ENCODE measurements at regions not wholly inside any gene's neighbourhood (a gene's known extent, or its start where the extent isn't known, plus 50 kb on each side); places are given as distances from the start of the nearest gene placed in this dataset.

DNA sequence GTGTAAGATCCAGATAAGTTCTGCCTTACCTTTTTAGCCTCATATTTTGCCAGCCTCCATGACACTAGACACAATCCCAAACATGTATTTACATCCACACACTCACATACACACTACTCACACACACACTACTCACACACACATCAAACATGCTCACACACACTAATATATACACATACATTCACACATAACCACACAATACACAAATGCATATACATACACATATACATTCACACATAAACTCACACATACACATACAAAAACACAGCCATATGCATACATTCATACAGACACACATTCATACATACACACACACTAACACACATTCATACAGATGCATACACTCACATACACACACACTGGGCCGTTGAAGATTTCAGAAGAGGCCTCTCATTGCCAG lies 109.5 kb downstream of the MAIP1 start:
- no peak overlapping the region for H3K4me2 ChIP-seq (ENCODE audit: insufficient read depth, low read length)
- no peaks in the 10 kb centered on the region for H3K36me3 ChIP-seq (ENCODE audit: control insufficient read depth in 2 of 2, extremely low read depth in 1 of 2, insufficient read depth in 2 of 2, low read length in 2 of 2)
- no peaks in the 10 kb centered on the region for H3K4me1 ChIP-seq (ENCODE audit: control insufficient read depth, extremely low read depth, insufficient read depth, low read length)
- H3K4me3 ChIP-seq (replicated peaks in 1 of 3; ENCODE audit: insufficient read depth in 1 of 3, low read depth in 1 of 3, low read length in 3 of 3) = no peak overlapping the region
- no peak overlapping the region for H3K27ac ChIP-seq (ENCODE audit: insufficient read depth, low read depth, low read length)
- BruUV-seq (replicated peaks) = no TSS peak
- intact Hi-C loops (cut with micrococcal nuclease) (no loop called here), dilution Hi-C loops (cut with MboI; ENCODE audit: extremely low pct_ligation_motif_present, low sequenced_read_pairs) (no loop called here)
- H3K27me3 ChIP-seq (ENCODE audit: control insufficient read depth in 2 of 2, insufficient read depth in 2 of 2, low read length in 2 of 2) = peaks cover 0 to 5% of the 10 kb centered on the region in 2 experiments
- FAIRE-seq (no peak), DNase-seq (ENCODE audit: low read depth, low spot score) (no peak)
- H3K9ac ChIP-seq (replicated peaks; ENCODE audit: extremely low read depth, insufficient read depth, low read length) = no peak overlapping the region
- H4K20me1 ChIP-seq (replicated peaks; ENCODE audit: control insufficient read depth, extremely low read depth, insufficient read depth, low read length) = no peaks in the 10 kb centered on the region
- H3K9me1 ChIP-seq (replicated peaks; ENCODE audit: control insufficient read depth, extremely low read depth, insufficient read depth, low read length) = no peaks in the 10 kb centered on the region
- ChIA-PET CTCF (no interaction called here), POLR2A (no interaction called here)
- no peaks in the 10 kb centered on the region for H3K79me2 ChIP-seq (ENCODE audit: control insufficient read depth, insufficient read depth, low read length)
- H3K9me3 ChIP-seq (replicated peaks; ENCODE audit: control insufficient read depth, insufficient read depth, low read length) = no peaks in the 10 kb centered on the region
- TF ChIP-seq JUN (IDR thresholded peaks at IDR 0.05; ENCODE audit: borderline replicate concordance, insufficient read depth, insufficient read length, low read depth) = no peak
- no peak for TF ChIP-seq EZH2 (IDR thresholded peaks at IDR 0.05; ENCODE audit: borderline replicate concordance, low read depth, low read length, severe bottlenecking)
- no peak for TF ChIP-seq MYC (IDR thresholded peaks at IDR 0.05; ENCODE audit: low read depth, low read length)
- TF ChIP-seq, protein P1, sequence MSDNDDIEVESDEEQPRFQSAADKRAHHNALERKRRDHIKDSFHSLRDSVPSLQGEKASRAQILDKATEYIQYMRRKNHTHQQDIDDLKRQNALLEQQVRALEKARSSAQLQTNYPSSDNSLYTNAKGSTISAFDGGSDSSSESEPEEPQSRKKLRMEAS (IDR thresholded peaks at IDR 0.05; ENCODE audit: insufficient read depth, insufficient read length) = no peak
- no peak overlapping the region for H2AFZ ChIP-seq (ENCODE audit: low read depth, low read length)

DNA sequence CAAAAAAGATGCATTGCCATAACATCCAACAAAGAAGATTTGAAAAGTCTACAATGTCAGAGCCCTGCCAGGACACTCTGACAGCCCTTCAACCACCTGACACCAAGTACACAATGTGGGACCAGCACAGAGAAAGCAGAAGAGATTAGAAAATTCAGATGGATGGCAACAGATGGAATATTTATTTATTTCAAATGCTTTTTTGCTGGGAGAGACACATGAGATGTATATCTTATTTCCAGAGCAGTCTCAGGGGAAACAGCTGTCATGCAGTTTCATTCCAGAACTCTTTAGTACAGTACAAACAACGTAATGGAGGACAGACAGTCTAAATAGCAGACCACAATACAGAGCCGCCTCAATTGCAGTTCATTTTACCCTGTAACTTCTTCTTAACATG lies 110.1 kb downstream of the MAIP1 start:
- Histone ChIP-seq H3K27me3 (ENCODE audit: control insufficient read depth in 2 of 2, insufficient read depth in 2 of 2, low read length in 2 of 2) (peaks cover 0 to 5% of the 10 kb centered on the region in 2 experiments), H2AFZ (ENCODE audit: low read depth, low read length) (no peak overlapping the region), H3K9me3 (replicated peaks; ENCODE audit: control insufficient read depth, insufficient read depth, low read length) (no peaks in the 10 kb centered on the region), H3K9me1 (replicated peaks; ENCODE audit: control insufficient read depth, extremely low read depth, insufficient read depth, low read length) (no peaks in the 10 kb centered on the region), H3K9ac (replicated peaks; ENCODE audit: extremely low read depth, insufficient read depth, low read length) (no peak overlapping the region), H3K27ac (ENCODE audit: insufficient read depth, low read depth, low read length) (no peak overlapping the region), H3K4me1 (ENCODE audit: control insufficient read depth, extremely low read depth, insufficient read depth, low read length) (no peaks in the 10 kb centered on the region), H3K36me3 (ENCODE audit: control insufficient read depth in 2 of 2, extremely low read depth in 1 of 2, insufficient read depth in 2 of 2, low read length in 2 of 2) (no peaks in the 10 kb centered on the region), H3K4me3 (replicated peaks in 1 of 3; ENCODE audit: insufficient read depth in 1 of 3, low read depth in 1 of 3, low read length in 3 of 3) (no peak overlapping the region), H3K4me2 (ENCODE audit: insufficient read depth, low read length) (no peak overlapping the region), H4K20me1 (replicated peaks; ENCODE audit: control insufficient read depth, extremely low read depth, insufficient read depth, low read length) (no peaks in the 10 kb centered on the region), H3K79me2 (ENCODE audit: control insufficient read depth, insufficient read depth, low read length) (no peaks in the 10 kb centered on the region)
- ChIA-PET CTCF (no interaction called here), POLR2A (no interaction called here)
- intact Hi-C loops (cut with micrococcal nuclease) = no loop called here
- no peak for DNase-seq (ENCODE audit: low read depth, low spot score)
- TF ChIP-seq EZH2 (IDR thresholded peaks at IDR 0.05; ENCODE audit: borderline replicate concordance, low read depth, low read length, severe bottlenecking) = no peak
- TF ChIP-seq, protein P2, sequence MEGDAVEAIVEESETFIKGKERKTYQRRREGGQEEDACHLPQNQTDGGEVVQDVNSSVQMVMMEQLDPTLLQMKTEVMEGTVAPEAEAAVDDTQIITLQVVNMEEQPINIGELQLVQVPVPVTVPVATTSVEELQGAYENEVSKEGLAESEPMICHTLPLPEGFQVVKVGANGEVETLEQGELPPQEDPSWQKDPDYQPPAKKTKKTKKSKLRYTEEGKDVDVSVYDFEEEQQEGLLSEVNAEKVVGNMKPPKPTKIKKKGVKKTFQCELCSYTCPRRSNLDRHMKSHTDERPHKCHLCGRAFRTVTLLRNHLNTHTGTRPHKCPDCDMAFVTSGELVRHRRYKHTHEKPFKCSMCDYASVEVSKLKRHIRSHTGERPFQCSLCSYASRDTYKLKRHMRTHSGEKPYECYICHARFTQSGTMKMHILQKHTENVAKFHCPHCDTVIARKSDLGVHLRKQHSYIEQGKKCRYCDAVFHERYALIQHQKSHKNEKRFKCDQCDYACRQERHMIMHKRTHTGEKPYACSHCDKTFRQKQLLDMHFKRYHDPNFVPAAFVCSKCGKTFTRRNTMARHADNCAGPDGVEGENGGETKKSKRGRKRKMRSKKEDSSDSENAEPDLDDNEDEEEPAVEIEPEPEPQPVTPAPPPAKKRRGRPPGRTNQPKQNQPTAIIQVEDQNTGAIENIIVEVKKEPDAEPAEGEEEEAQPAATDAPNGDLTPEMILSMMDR (IDR thresholded peaks at IDR 0.05; ENCODE audit: extremely low read depth in 1 of 2, insufficient read depth in 1 of 2, low read depth in 1 of 2, low read length in 2 of 2) = no peak
- TF ChIP-seq, protein P1 (IDR thresholded peaks at IDR 0.05; ENCODE audit: insufficient read depth, insufficient read length) = no peak
- TF ChIP-seq FOS (IDR thresholded peaks at IDR 0.05; ENCODE audit: borderline replicate concordance, insufficient read depth, low read length) = no peak
- no peak for TF ChIP-seq POLR2AphosphoS5 (IDR thresholded peaks at IDR 0.05; ENCODE audit: insufficient read depth, low read depth, low read length)
- no peak for TF ChIP-seq GATA2 (IDR thresholded peaks at IDR 0.05; ENCODE audit: insufficient read depth, insufficient read length, low read depth, low read length)
- no peak for TF ChIP-seq POLR2A (IDR thresholded peaks at IDR 0.05; ENCODE audit: low read depth, low read length)
- TF ChIP-seq JUN (IDR thresholded peaks at IDR 0.05; ENCODE audit: borderline replicate concordance, insufficient read depth, insufficient read length, low read depth) = no peak
- BruUV-seq (replicated peaks) = no TSS peak
- dilution Hi-C loops (cut with MboI; ENCODE audit: extremely low pct_ligation_motif_present, low sequenced_read_pairs) = no loop called here
- no peak for FAIRE-seq

Data from endothelial cell of umbilical vein (primary cell).